Stimulated activated effector memory CD8-positive, alpha-beta T cell treated with anti-CD3 and anti-CD28 coated beads, Interleukin-12 subunit alpha, Interleukin-12 subunit beta, amount 100 ng/mL, for 72 hours (primary cell): ENCODE measurements at regions not wholly inside any gene's neighbourhood (a gene's known extent, or its start where the extent isn't known, plus 50 kb on each side); places are given as distances from the start of the nearest gene placed in this dataset.

Experiments used
- ATAC-seq: fragments of 150-1000 bp; cut with Tn5 transposase; 2 replicates; pipeline ENCODE4 v1.10.0; 2021
- DNase-seq, 2 donors: peaks; one replicate each; pipeline ENCODE4 v3.0.0; 2021 to 2022; ENCODE audit warnings: low spot score in 2 of 2
- H3K27ac Mint-ChIP-seq: one replicate; pipeline ENCODE4 v1.8.0; 2022; ENCODE audit warnings: mild to moderate bottlenecking, mixed read lengths
- H3K36me3 Mint-ChIP-seq: one replicate; pipeline ENCODE4 v1.8.0; 2022; ENCODE audit warnings: mild to moderate bottlenecking, mixed read lengths
- H3K4me1 Mint-ChIP-seq: one replicate; pipeline ENCODE4 v1.8.0; 2022; ENCODE audit warnings: mixed read lengths
- H3K4me3 Mint-ChIP-seq: one replicate; pipeline ENCODE4 v1.8.0; 2022; ENCODE audit warnings: mild to moderate bottlenecking, mixed read lengths
- H3K9me3 Mint-ChIP-seq: one replicate; pipeline ENCODE4 v1.8.0; 2022; ENCODE audit warnings: mixed read lengths

DNA sequence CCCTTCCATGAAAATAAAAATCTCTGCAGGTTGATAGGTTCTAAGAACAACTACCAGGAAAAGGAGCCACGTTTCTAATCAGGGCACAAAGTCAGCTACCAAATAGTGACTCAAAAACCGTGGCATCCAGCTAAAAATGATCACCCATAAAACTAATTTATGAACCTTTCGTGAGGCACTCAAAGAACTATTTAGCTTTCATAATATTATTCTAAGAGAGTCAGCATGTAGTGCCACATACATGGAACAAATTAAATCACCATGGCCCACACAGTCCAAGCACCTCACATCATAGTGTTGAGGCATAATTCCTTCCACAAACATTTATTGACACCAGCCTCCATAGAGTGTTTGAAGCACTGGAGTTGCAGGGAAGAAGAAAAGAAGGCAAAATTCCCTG, 252.0 kb upstream of the PPARGC1A start:
- no peak for DNase-seq
- no peak for ATAC-seq
- Mint-ChIP-seq H3K9me3 (peaks cover 2% of the 10 kb centered on the region), H3K27ac (no peak overlapping the region), H3K4me3 (no peak overlapping the region), H3K36me3 (no peaks in the 10 kb centered on the region), H3K4me1 (no peaks in the 10 kb centered on the region)

DNA sequence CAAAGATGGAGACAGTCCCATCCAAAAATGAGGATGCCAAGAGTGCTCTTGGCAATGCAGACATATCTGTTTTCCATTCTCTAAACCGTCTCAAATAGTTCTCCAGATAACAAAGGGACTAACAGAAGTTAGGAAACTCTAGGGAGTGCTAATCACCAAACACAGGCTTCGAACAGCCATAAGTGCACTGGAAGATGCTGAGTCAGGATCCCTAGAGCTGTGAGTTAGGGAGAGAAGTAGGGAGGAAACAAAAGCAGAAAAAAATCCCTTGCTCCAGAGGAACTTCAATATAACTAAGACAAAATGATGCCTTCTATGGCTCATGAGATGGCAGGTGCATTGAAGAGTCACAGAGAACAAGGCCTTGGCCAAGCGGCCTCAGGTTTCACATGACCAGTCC, 251.0 kb upstream of the PPARGC1A start:
- Mint-ChIP-seq H3K36me3 (no peaks in the 10 kb centered on the region), H3K9me3 (peaks cover 2% of the 10 kb centered on the region), H3K4me3 (no peak overlapping the region), H3K27ac (no peak overlapping the region), H3K4me1 (no peaks in the 10 kb centered on the region)
- DNase-seq (no peak), ATAC-seq (no peak)

DNA sequence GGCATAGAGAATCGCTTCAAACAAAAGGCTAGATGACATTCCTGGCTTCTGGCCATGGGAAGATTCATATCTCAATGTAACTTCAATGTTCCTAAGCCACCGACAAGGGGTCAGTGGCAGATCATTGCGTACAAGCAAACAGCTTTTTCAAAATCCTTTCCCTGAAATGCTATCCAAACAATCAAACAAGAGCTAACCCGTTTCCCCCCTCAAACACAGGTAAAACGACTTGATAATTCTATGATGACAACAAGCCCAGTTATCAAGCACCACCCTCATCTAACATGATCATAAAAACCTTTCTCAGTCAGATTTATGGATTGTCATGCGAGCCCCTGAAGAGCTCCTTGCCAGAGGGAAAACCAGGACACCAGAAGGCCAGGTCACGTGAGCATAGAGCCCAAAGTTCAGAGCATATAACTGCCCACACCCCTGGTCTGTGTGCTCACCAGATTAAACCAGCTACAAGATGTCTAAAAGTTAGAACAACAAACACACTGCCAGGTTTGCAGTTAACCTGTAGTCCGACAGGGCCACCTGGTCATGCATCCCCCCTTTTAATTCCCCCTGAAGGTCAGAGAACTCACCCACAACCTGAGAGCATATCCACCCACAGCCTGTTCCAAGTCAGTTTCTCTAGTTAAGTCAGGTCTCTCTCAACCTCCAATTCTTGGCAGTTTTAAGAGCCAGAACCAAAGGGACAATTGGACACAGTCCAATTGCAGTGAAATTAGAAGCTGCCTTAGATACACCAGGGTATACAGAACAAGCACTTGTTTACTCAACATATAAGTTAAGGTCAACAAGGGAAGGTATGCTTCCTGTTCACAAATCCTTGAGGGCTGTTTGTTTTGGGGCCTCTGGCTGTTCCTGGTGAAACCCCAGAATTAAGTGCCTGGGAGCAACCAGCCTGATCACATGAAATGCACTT, 248.1 kb upstream of the PPARGC1A start:
- no peaks in the 10 kb centered on the region for H3K36me3 Mint-ChIP-seq
- H3K27ac Mint-ChIP-seq, result no peak overlapping the region
- peaks cover 2% of the 10 kb centered on the region for H3K9me3 Mint-ChIP-seq
- DNase-seq, result no peak
- H3K4me3 Mint-ChIP-seq, result no peak overlapping the region
- no peaks in the 10 kb centered on the region for H3K4me1 Mint-ChIP-seq
- ATAC-seq, result no peak

DNA sequence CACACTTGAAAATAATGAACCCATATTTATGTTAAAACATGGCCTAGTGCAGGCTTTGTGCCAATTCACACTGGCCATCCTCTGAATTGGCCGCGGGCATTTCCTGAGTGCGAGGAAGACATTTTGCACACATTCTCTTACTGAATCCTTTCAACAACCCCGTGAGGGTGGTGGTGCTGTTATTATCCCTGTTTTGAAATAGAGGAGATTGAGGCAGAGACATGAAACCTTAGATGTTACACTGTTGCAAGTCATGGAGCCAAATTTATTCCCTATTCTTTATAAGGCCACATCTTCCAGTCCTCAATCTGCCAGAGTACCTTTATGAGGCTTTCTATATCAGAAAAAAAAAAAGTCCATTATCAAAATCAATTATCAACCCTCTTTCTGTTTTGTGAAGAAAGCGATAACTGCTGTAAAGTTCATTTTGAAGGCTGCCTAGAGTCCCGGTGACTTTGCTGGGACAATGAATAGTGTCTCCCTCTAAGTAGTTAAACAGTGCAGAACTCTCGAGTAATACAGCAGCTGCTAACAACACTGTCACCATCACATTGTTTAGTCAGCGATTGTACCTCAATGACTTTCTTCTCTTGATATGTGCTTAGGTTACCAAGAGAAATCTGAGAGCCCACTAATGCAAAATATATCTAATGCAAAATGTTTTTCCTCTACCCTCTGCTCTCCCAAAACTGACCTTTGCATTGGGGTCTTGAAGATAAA, 242.3 kb upstream of the PPARGC1A start:
- DNase-seq (no peak), ATAC-seq (no peak)

DNA sequence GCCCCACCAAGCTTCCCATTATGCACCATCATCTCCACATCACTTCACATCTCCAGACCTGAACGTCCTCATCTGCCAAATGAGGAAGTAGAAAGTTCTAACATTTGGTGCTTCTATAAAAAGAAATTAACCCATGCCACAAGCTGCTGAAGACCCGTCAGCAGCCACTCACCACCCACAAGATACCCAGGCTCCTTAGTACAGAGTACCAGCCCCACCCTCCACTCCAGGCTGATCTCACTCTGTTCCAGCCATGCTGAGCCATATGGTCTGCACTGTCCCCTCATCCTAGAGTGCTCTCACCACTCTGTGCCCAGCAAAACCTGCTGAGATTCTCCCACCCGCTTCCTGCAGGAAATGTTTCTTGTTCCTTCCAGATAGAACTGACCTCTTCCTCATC, 240.8 kb upstream of the PPARGC1A start:
- Mint-ChIP-seq H3K36me3 (no peaks in the 10 kb centered on the region), H3K27ac (no peak overlapping the region), H3K4me3 (no peak overlapping the region), H3K4me1 (no peaks in the 10 kb centered on the region), H3K9me3 (peaks cover 10% of the 10 kb centered on the region)
- DNase-seq (no peak), ATAC-seq (no peak)

More for the DNA sequence above, 242.3 kb upstream of the PPARGC1A start:
- Mint-ChIP-seq H3K4me3 (no peak overlapping the region), H3K27ac (no peak overlapping the region), H3K36me3 (no peaks in the 10 kb centered on the region), H3K9me3 (peaks cover 6% of the 10 kb centered on the region), H3K4me1 (no peaks in the 10 kb centered on the region)

DNA sequence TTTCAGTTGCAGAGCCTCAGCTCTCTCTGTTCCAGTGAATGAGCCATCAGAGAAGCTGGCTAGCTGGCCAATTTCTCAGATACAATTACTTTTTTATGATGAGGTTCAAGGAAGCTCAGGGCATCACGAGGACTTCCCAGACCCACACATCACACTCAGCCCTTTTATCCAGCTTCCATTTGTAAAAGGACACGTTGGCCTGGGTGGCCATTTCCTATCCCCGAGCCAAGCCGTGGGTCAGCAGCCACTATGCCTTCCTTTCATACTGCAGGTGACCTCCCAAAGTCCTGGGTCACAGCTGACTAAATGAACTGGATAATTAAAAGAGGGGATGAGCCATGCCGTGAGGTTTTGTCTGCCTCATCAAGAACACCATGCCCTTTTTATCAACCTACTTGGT, 236.9 kb upstream of the PPARGC1A start:
- no peak overlapping the region for H3K4me3 Mint-ChIP-seq
- no peaks in the 10 kb centered on the region for H3K36me3 Mint-ChIP-seq
- DNase-seq (no peak), ATAC-seq (no peak)
- no peaks in the 10 kb centered on the region for H3K4me1 Mint-ChIP-seq
- no peak overlapping the region for H3K27ac Mint-ChIP-seq
- H3K9me3 Mint-ChIP-seq, result peaks cover 13% of the 10 kb centered on the region

DNA sequence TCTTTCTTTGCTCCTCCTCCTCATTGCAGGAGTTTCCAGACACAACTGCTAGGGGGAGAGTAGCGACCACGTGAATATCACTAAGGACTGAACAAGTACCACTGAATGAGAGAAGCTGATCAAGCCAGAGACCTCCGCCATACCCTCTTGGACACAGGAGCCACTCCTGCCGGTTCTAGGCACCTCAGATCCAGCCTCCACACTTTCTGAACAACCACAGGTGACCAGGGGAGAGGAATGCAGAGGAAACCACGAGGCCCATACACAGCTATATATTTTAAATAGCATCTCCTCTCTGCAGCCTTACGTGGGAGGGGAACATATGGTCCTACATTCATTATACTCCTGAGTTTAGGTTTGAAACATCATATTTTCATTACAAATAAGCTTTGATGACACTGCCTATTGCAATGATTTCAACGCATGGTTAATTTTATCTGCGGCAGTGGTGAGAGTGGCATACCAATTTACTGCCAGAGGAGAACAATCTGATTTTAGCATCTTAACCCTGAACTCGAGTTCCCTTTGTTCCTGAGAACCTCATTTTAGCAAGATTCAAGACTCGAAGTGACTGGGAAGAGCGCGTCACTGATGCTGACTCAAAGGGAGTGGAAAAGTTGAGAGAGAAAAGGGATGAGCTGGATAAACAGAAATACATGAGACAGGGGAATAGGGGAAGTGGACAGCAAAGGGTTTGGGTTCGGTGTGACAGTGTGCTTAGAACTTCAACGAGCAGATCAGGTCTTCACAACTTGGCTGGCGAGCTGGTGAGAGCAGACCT, 231.7 kb upstream of the PPARGC1A start:
- peaks cover 8% of the 10 kb centered on the region for H3K9me3 Mint-ChIP-seq
- no peaks in the 10 kb centered on the region for H3K4me1 Mint-ChIP-seq
- no peak for ATAC-seq

DNA sequence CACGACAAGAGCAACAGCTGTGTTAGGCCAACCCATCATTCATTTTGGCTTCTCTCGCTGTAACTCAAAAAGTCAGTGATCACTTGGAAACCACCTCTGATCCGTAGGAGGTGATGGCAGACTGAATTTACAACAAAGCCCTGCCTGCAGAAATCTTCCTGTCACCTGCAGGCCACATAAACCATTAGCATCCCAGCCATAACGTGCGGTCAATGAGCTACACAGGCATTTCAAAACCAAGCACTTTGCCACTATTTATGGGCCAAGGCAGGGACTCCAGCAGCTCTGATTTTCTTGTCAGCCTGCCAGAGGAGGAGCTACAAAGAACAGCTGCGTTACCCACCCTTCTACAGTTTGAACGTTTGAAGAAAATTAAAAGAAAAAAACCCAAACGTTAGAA, 228.1 kb upstream of the PPARGC1A start:
- H3K9me3 Mint-ChIP-seq, result peaks cover 8% of the 10 kb centered on the region
- H3K4me1 Mint-ChIP-seq, result no peaks in the 10 kb centered on the region
- ATAC-seq (no peak), DNase-seq (no peak)
- no peak overlapping the region for H3K27ac Mint-ChIP-seq
- no peaks in the 10 kb centered on the region for H3K36me3 Mint-ChIP-seq
- H3K4me3 Mint-ChIP-seq, result no peak overlapping the region

More for the DNA sequence above, 231.7 kb upstream of the PPARGC1A start:
- no peaks in the 10 kb centered on the region for H3K36me3 Mint-ChIP-seq
- H3K4me3 Mint-ChIP-seq, result no peak overlapping the region
- DNase-seq, result no peak
- H3K27ac Mint-ChIP-seq, result no peak overlapping the region

DNA sequence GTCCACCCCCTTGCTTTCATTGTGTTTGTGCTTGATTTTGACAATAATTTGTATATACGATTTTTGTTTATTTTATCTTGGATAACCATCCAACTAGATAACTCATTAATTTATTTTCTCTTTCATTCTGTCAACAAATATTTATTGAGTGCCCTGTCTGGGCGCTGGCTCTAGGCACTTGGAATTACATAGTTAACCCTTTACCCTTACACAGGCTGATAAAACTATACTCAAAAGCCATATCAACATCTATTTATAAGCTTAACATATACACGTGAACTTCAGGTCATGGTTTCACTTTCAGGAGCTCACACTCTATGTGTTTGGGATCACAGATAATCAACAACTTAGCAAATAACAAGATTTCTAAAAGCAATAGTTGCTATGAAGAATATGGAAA, 226.3 kb upstream of the PPARGC1A start:
- no peaks in the 10 kb centered on the region for H3K36me3 Mint-ChIP-seq
- no peak overlapping the region for H3K27ac Mint-ChIP-seq
- H3K4me3 Mint-ChIP-seq, result no peak overlapping the region
- H3K9me3 Mint-ChIP-seq, result peaks cover 5% of the 10 kb centered on the region
- ATAC-seq (no peak), DNase-seq (no peak)
- no peaks in the 10 kb centered on the region for H3K4me1 Mint-ChIP-seq

DNA sequence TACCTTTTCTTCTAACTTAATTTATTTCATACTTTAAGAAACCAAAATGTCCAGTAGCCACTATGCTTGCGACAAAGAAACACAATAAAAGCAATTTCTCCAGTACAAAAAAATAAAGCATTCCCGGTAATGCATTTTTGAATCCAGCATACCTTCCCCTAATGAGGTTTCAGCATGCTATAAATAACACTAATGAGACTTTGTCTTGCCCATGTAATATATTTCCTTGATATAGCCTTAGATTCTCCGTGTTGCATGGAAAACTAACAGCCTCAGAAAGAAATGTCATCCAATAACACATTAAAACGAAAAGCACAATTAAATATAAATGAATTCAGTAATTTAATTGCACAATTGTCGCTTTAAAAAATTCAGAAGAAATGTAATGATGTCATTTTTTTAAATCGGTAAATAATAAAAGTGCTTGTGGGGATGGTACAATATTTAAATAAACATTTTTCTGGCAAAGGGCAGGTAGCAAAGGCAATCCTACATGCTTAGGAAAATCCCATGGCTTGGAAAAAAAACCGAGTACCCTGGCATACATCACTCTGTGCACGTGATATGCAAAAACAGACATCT, 225.2 kb upstream of the PPARGC1A start:
- H3K36me3 Mint-ChIP-seq, result no peaks in the 10 kb centered on the region
- DNase-seq, result no peak
- no peak overlapping the region for H3K27ac Mint-ChIP-seq
- no peak overlapping the region for H3K4me3 Mint-ChIP-seq
- no peak for ATAC-seq
- peaks cover 5% of the 10 kb centered on the region for H3K9me3 Mint-ChIP-seq
- no peaks in the 10 kb centered on the region for H3K4me1 Mint-ChIP-seq

DNA sequence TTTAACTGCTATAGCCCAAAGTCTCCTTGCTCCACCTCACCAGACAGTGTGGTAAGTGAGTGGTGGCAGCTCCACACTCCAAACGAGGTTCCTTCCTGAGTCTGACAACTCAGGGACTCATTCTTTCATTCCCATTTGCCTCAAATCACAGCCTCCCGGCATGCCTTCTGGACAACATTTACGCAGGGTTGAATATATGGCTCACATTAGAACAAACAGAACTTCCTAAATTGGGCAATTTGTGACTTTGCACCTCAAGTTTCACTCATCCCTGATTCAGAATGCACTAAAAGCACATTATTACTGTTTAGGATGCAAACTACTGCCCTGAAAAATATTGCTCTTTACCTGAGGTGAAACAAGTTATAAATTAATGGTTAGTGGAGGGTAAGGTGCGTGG, 224.6 kb upstream of the PPARGC1A start:
- Mint-ChIP-seq H3K4me1 (no peaks in the 10 kb centered on the region), H3K9me3 (peaks cover 5% of the 10 kb centered on the region), H3K27ac (no peak overlapping the region), H3K36me3 (no peaks in the 10 kb centered on the region), H3K4me3 (no peak overlapping the region)
- ATAC-seq (no peak), DNase-seq (no peak)

DNA sequence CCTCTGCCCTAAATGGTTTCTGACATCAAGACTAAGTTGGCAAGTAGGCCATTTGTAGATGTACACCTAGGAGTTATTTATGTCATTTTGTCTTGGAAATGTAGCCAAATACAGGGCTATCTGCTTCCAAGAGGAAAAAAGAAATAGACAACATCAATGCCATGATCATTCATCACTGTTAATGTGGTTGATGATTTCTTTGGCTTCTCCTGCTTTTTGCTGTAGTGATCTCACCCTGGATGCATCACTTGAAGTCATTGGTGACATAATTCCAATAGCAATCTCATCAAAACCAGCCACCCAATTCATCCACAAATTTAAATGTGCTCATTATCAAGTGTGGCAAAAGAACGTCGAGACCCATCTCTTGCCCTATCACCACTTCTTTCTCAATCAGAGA, 222.6 kb upstream of the PPARGC1A start:
- no peak for DNase-seq
- ATAC-seq, result no peak
- Mint-ChIP-seq H3K4me3 (no peak overlapping the region), H3K27ac (no peak overlapping the region), H3K4me1 (no peaks in the 10 kb centered on the region), H3K36me3 (no peaks in the 10 kb centered on the region), H3K9me3 (peaks cover 9% of the 10 kb centered on the region)

DNA sequence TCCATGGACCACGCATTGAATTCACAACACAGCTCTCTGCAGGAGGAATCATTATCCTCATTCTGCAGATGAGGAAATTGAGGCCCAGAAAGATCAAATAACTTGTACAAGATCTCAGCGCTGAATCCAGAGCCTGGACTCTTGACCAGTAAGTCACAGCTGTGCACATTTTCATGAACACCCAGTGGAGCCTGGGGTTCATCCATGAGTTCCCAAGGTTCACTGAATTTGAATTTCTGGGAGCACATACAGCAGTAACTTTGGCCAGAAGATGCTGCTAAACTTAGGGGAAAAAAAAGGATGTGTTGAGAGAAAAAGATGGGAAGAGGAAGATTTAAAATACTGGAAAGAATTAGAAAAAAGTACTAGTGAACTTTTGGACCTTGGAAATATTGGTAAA, 218.7 kb upstream of the PPARGC1A start:
- no peaks in the 10 kb centered on the region for H3K4me1 Mint-ChIP-seq
- H3K36me3 Mint-ChIP-seq, result no peaks in the 10 kb centered on the region
- no peak overlapping the region for H3K4me3 Mint-ChIP-seq
- H3K27ac Mint-ChIP-seq, result no peak overlapping the region
- peaks cover 14% of the 10 kb centered on the region for H3K9me3 Mint-ChIP-seq
- DNase-seq, result no peak
- no peak for ATAC-seq

DNA sequence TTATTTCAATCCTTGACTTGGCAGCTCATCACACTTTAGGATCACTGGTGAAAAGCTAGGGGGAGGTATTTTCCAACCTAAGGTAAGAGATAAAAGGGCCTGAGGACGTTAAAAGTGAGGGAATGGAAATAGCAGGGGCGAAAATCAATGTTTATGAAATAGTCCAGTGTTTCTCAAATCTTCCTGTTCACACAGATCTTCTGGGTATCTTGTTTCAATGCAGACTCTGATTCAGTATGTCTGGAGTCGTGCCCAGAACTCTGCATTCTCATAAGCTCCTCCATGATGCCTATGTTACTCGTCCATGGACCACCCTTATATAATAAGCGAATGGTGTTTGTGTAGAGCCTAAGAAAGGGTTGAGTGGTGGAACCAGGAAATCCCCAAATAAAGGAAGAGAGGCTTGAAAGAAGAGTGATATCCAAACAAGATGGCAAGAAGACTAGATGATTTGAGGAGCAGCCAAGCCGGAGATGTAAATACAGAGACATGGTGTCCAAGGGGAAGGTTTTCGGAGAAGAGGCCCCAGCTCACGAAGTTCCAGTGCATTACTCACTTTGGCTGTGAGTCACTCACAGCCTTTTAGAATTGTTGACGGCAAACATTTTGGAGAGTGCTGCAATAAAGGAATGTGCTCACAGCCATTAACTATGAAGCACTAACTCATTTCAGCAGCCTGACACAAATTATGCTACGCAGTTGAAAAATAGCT, 215.6 kb upstream of the PPARGC1A start:
- Mint-ChIP-seq H3K4me3 (no peak overlapping the region), H3K9me3 (peaks cover 11% of the 10 kb centered on the region), H3K4me1 (no peaks in the 10 kb centered on the region), H3K36me3 (no peaks in the 10 kb centered on the region), H3K27ac (peak overlapping the region; percentile 63)
- ATAC-seq, result no peak
- no peak for DNase-seq

DNA sequence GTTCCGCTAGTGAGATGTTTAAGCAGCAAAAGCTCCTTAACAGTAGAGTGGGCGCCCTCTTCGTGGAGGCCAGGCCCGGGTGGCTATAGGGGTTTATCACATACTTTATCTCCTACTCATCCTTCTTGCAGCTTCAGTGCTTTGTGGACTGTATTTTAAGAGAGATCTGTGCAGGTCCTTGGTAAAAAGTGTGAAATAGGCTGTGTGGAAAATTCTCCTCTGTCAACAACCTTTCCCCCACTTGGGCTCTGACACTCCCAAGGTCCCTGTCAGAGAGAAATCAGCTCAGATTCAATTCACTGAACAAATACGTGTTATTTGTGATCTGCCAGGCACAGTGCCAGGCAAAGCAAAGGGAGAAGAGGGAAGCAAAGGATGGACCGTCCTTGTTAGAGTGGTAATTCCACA, 214.3 kb upstream of the PPARGC1A start:
- ATAC-seq, result no peak
- Mint-ChIP-seq H3K36me3 (no peaks in the 10 kb centered on the region), H3K9me3 (peaks cover 11% of the 10 kb centered on the region), H3K4me1 (no peaks in the 10 kb centered on the region), H3K27ac (no peak overlapping the region), H3K4me3 (no peak overlapping the region)
- no peak for DNase-seq
